Gastroesophageal sphincter (tissue), 4 donors: ENCODE measurements at regions not wholly inside any gene's neighbourhood (a gene's known extent, or its start where the extent isn't known, plus 50 kb on each side); places are given as distances from the start of the nearest gene placed in this dataset.

Source experiments
- ATAC-seq: fragments of 150-250 bp; one replicate; pipeline ENCODE4 v1.9.1; 2016; ENCODE audit warnings: mild to moderate bottlenecking, moderate library complexity
- H3K27ac ChIP-seq, 4 donors: fragments of 200-600 bp; sonication (generic) in 3 of 4; 1 replicate in 3 of 4; 2 replicates in 1 of 4; pipeline ENCODE4 v1.5.1; 2016 to 2019
- H3K27me3 ChIP-seq: fragments of 200-600 bp; sonication (generic); one replicate; pipeline ENCODE4 v1.5.1; 2019
- H3K36me3 ChIP-seq, 2 donors: fragments of 200-600 bp; sonication (generic); one replicate each; pipeline ENCODE4 v1.5.1; 2019; ENCODE audit warnings: control low read depth in 1 of 2
- H3K4me1 ChIP-seq, 3 donors: fragments of 200-600 bp; sonication (generic); 1 replicate in 2 of 3; 2 replicates in 1 of 3; pipeline ENCODE4 v1.5.1; 2016 to 2019; ENCODE audit warnings: control low read depth in 2 of 3
- H3K4me3 ChIP-seq, 2 donors: fragments of 200-600 bp; sonication (generic); one replicate each; pipeline ENCODE4 v1.5.1; 2019; ENCODE audit warnings: mild to moderate bottlenecking in 1 of 2, moderate library complexity in 1 of 2
- H3K9me3 ChIP-seq, 3 donors: fragments of 200-600 bp; sonication (generic); one replicate each; pipeline ENCODE4 v1.5.1; 2017 to 2019; ENCODE audit warnings: control low read depth in 2 of 3
- EP300 ChIP-seq: sonication (generic); formaldehyde crosslinking; IDR thresholded peaks from one replicate; pipeline ENCODE4 v1.6.1; 2017; ENCODE audit warnings: antibody characterized with exemption, mild to moderate bottlenecking
- POLR2A ChIP-seq, 2 donors: fragments of 450-650 bp; IDR thresholded peaks; one replicate each; pipeline ENCODE4 v1.6.1; 2017; ENCODE audit warnings: antibody characterized with exemption in 2 of 2, mild to moderate bottlenecking in 2 of 2, moderate library complexity in 1 of 2
- POLR2AphosphoS5 ChIP-seq: sonication (generic); formaldehyde crosslinking; IDR thresholded peaks from one replicate; pipeline ENCODE4 v1.6.1; 2017; ENCODE audit warnings: antibody characterized with exemption
- WGBS, 2 donors: methylation state at CpG; one replicate each; pipeline ENCODE4 v1.1.5; 2018; ENCODE audit warnings: low coverage in 1 of 2; 5-methylcytosine and 5-hydroxymethylcytosine counted together
- TF ChIP-seq, protein P1 (sequence below), 4 experiments: fragments of 200-600 bp in 2 of 4; fragments of 450-650 bp in 2 of 4; sonication (generic) in 1 of 4; IDR thresholded peaks; one replicate each; pipeline ENCODE4 v1.5.1; 2017 to 2019; ENCODE audit warnings: antibody characterized with exemption in 4 of 4, mild to moderate bottlenecking in 2 of 4, moderate library complexity in 2 of 4

DNA sequence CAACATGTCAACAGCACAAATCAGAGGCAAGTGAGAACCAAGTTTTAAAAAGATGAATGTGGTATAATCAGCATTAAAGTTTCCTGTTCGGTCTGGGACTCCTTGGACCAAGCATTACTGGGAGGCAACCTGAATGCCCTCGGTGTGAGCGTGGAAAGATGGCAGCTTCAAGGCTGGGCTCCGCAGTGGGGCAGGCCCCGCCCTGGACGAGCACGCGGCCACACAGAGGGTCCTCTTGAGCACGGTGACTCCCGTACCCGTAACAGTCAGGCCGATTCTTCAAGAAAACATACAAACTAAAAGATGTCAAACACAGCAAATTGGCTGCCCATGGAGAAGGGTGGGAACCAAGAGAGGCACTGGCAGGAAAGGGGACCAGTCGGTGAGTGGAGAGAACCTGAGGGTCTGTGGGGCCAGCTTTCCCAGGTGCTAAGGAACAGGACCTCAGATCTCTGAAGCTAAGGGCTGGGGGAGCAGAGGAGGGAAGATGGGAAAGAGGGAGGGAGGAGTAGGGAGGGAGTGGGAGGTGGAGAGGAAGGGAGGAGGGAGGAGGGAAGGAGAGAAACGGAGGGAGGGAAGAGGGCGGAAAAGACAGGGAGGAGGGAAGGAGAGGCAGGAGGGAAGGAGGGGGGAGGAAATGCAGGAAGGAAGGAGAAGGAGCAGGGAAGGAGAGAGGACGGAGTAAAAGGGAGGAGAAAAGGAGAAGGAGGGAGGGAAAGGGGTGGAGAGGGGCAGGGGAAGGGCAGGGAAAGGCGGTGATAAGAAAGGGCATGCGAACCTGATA lies 71.2 kb upstream of the FAM20C start:
- H3K36me3 ChIP-seq: no peaks in the 10 kb centered on the region
- 73 to 81% methylated on average over 10 to 13 of the region's 18 CpGs for WGBS, 2 donors
- H3K4me1 ChIP-seq: peaks cover 0 to 29% (median 3%) of the 10 kb centered on the region in 3 donors
- no peak overlapping the region for H3K4me3 ChIP-seq
- H3K9me3 ChIP-seq: no peaks in the 10 kb centered on the region
- H3K27me3 ChIP-seq: no peaks in the 10 kb centered on the region
- TF ChIP-seq POLR2A (IDR thresholded peaks at IDR 0.05) (no peak), POLR2AphosphoS5 (no peak), EP300 (no peak)
- TF ChIP-seq, protein P1, sequence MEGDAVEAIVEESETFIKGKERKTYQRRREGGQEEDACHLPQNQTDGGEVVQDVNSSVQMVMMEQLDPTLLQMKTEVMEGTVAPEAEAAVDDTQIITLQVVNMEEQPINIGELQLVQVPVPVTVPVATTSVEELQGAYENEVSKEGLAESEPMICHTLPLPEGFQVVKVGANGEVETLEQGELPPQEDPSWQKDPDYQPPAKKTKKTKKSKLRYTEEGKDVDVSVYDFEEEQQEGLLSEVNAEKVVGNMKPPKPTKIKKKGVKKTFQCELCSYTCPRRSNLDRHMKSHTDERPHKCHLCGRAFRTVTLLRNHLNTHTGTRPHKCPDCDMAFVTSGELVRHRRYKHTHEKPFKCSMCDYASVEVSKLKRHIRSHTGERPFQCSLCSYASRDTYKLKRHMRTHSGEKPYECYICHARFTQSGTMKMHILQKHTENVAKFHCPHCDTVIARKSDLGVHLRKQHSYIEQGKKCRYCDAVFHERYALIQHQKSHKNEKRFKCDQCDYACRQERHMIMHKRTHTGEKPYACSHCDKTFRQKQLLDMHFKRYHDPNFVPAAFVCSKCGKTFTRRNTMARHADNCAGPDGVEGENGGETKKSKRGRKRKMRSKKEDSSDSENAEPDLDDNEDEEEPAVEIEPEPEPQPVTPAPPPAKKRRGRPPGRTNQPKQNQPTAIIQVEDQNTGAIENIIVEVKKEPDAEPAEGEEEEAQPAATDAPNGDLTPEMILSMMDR (IDR thresholded peaks at IDR 0.05): no peak
- H3K27ac ChIP-seq: no peak overlapping the region
- no peak for ATAC-seq

DNA sequence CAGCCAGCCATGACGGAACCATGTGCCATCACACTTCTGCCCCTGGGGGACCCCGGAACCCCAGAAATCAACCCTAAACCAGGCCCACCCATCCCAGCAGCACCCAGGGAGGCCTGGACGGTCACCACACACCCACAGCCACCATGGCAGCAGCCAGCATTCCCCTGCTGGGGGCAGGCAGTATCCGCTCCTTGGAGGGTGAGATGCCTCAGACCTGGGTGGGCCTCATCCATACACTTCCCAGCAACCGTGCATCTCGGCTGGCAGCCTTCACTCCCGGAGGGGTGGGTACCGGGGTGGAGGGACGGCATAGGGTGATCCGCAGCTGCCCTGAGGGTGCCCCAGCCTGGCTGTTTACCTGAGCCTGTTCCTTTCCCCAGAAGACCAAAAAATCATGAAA lies 69.1 kb upstream of the FAM20C start:
- H3K36me3 ChIP-seq: no peaks in the 10 kb centered on the region
- H3K4me3 ChIP-seq: no peak overlapping the region
- no peak overlapping the region for H3K27ac ChIP-seq
- no peaks in the 10 kb centered on the region for H3K27me3 ChIP-seq
- 90% methylated on average over 2 of the region's 10 CpGs; no CpG with 5 or more reads in 1 of the 2 donors for WGBS, 2 donors
- no peak for ATAC-seq
- peaks cover 0 to 26% (median 3%) of the 10 kb centered on the region in 3 donors for H3K4me1 ChIP-seq
- H3K9me3 ChIP-seq: no peaks in the 10 kb centered on the region
- TF ChIP-seq, protein P1 (IDR thresholded peaks at IDR 0.05): no peak
- TF ChIP-seq EP300: no peak
- no peak for TF ChIP-seq POLR2AphosphoS5
- TF ChIP-seq POLR2A (IDR thresholded peaks at IDR 0.05): no peak

DNA sequence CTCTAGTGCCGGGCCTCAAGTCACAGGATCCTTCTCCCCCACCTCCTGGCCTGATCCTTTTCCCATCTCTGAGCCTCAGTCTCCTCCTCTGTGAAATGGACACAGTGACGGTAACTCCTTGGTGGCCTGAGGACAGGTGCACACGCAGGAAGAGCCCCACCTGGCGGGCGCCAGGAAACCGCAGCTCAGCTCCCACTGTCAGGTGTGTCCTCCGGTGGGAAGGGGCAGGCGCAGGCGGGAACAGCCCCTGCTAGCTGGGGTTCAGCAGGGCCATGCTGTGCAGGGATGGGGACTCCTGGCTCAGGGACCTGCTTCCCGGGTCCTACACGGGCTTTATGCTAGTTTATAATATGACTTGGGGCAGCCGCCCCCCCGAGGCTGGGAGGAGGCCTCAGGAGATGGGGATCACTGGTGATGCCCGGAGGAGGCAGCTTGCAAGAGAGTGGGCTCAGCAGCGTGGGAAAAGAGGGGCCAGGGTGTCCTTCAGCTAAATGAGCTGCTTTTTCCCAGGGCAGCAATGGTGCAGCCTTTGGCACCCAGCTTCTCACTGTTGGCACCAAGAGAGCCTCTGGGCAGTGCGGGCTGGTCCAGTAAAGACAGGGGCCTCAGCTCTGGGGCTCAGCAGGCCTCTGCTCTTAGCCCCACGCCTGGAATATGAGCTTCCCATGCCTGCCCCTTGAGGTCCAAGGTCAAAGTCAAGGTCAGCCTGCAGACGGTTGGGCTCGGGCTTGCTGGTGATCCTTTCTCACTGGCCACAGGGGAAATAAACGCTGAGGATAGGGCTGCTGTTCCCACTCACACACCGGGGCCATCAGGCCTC lies 68.0 kb upstream of the FAM20C start:
- peaks cover 0 to 29% (median 7%) of the 10 kb centered on the region in 3 donors for H3K4me1 ChIP-seq
- no peak for TF ChIP-seq POLR2AphosphoS5
- TF ChIP-seq EP300: no peak
- peak; percentile 20 for ATAC-seq
- H3K36me3 ChIP-seq: no peaks in the 10 kb centered on the region
- WGBS, 2 donors: 70 to 83% methylated on average over 2 of the region's 21 CpGs
- H3K9me3 ChIP-seq: no peaks in the 10 kb centered on the region
- H3K27me3 ChIP-seq: no peaks in the 10 kb centered on the region
- H3K27ac ChIP-seq: no peak overlapping the region
- H3K4me3 ChIP-seq: no peak overlapping the region

DNA sequence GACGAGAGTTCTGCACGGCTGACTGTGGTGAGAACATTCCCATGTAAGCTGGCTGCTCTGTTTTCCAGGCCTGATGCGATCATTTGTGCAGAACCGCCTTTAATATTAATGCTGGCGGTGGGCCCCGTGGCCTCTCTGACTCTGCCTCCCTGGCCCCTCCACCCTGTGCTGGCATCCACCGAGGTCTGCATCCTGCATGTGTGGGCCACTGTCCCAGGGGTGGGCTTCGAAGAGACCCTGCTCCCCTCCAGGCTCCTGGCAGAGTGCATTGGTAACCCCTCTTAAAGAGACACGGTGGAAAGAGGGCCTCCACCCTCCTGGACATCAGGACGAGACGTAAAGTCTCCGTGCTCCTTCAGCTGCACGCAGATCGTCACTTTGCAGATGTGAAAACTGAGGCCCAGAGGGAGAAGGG lies 67.3 kb upstream of the FAM20C start:
- Histone ChIP-seq H3K36me3 (no peaks in the 10 kb centered on the region), H3K4me1 (peaks cover 0 to 29% (median 10%) of the 10 kb centered on the region in 3 donors), H3K27me3 (no peaks in the 10 kb centered on the region), H3K27ac (no peak overlapping the region), H3K9me3 (no peaks in the 10 kb centered on the region), H3K4me3 (no peak overlapping the region)
- TF ChIP-seq POLR2AphosphoS5 (no peak), POLR2A (IDR thresholded peaks at IDR 0.05) (no peak), EP300 (no peak)
- TF ChIP-seq, protein P1 (IDR thresholded peaks at IDR 0.05): no peak
- no peak for ATAC-seq
- 40 to 84% methylated on average over 3 to 9 of the region's 14 CpGs for WGBS, 2 donors

DNA sequence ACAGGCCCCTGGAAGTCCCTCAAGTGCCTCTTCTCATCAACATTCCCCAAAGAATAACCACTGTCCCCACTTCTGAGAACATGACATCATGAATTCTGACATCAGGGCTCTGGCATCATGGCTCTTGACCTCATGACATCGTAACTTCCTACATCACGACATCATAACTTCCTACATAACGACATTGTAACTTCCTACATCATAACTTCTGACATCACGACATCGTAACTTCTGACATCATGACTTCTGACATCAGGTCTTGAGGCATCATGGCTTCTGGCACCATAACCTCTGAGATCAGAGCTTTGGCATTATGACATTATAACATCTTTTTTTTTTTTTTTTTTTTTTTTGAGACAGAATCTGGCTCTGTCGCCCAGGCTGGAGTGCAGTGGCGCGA lies 66.7 kb upstream of the FAM20C start:
- Histone ChIP-seq H3K4me1 (peaks cover 0 to 29% (median 13%) of the 10 kb centered on the region in 3 donors), H3K4me3 (no peak overlapping the region), H3K9me3 (no peaks in the 10 kb centered on the region), H3K27me3 (no peaks in the 10 kb centered on the region), H3K27ac (no peak overlapping the region), H3K36me3 (no peaks in the 10 kb centered on the region)
- ATAC-seq: no peak
- WGBS, 2 donors: 92 to 93% methylated on average over 2 to 5 of the region's 8 CpGs
- TF ChIP-seq, protein P1 (IDR thresholded peaks at IDR 0.05): no peak
- TF ChIP-seq POLR2AphosphoS5: no peak
- no peak for TF ChIP-seq EP300
- TF ChIP-seq POLR2A (IDR thresholded peaks at IDR 0.05): no peak
